GM19025 (cell line): ENCODE measurements at regions not wholly inside any gene's neighbourhood (a gene's known extent, or its start where the extent isn't known, plus 50 kb on each side); places are given as distances from the start of the nearest gene placed in this dataset.
A peak's percentile ranks its signal among the peaks of the same experiment; 100 is the strongest.
"Not testable (repeated sequence)": the region's sequence is repeated elsewhere in the genome, so short reads cannot be mapped to it uniquely, and the experiment has no call there.

Source experiments
- ATAC-seq: cut with Tn5 transposase; IDR thresholded peaks from one replicate; pipeline ENCODE4 v1.9.1; 2021; ENCODE audit warnings: mild to moderate bottlenecking, low read depth, moderate library complexity; ENCODE audit not compliant: unreplicated experiment

DNA sequence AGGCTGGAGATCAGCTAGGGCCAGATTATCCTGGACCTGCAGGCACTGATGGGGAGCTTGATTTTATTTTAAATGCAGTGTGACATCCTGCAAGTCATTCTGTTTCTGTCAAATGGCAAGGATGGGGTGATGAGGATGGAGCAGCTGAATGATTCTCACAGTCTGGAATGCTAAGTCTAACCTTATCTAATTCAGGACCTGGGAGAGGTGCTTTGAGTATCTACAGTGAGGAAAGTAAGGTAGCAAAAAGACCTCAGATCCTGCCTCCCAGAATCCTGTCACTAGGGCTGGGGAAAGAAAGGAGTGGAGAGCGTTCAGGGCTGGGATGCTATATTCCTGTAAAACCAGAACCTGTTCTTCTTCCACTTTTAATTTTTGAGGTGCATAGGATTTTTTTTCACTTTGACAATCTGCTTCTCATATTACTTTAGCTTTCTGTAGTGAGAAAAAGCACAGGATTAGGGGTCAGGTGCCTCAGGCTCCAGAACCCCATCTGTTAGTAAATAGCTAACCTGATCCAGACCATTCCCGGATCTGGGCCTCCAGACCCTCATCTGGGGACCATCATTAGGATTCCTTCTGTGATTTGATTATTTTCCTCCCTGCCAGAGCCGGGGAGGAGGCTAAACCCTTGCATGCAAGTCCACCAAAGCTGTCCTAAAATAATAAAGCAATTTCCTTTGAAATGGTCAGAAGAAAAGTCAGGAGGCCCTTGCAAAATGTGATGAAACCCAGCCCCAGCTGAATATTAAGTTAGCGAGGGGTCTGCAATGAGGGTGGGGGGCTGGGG lies 54.7 kb downstream of the ASCL1 start:
- ATAC-seq: no peak

DNA sequence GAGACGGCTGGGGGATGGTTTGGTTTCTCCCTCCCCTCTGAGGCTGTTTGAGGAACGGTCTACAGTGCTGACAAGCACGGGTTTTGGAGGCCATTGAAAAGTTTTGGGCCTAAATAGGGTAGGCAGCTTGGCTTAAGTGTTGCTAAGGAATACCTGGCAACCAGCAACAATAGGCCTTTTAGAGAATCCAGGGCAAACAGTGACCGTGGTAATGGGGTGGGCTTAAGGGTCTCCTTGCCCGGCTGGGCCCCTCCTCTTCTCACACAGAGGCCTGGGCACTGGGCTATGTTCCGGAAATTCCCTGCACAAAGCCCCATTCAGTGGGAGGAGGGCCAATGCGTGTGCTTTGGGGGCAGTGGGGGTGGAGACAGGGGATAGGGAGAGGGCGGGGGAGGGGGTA lies 55.4 kb downstream of the ASCL1 start:
- ATAC-seq: no peak

DNA sequence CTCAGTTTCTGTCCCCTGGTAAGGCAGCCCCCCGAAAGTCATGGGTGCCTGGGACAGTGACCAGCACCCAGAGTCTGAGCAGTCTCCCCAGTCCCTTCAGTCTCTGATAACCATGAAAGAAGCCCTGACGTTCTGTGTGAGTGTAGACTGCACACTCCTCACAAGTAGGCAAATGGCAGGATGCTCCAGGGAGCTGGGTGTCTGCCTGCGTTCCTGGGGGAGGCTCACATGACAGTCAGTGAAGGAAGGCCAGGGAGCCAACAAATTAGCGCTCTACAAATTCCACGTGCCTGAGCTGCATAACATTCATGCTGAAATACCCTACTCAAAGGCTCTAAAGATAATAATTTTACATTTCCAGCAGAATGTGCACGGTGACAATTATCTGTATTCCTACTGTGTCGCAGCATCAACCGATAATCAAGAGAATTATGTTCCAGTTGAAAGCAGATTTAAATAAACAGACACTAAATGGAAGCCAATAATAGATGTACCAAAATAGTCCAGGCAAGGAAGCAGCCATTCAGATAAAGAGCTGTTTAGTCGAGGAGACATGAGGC lies 56.3 kb downstream of the ASCL1 start:
- no peak for ATAC-seq

DNA sequence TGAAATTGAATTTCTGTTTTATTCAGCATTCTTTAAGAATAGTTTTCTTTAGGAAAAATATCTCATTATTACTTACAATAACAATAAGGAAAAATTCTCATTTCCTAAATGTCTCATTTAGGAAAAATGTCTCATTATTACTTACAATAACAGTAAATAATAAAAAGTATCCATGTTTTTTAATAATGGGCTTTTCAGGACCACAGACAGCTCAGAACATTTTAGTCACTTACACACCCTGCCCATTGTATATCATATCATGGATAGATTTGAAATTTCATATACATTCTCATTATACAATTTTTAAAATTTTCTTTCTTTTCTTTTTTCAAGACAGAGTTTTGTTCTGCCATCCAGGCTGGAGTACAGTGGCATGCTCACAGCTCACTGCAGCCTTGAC lies 58.9 kb downstream of the ASCL1 start:
- no peak for ATAC-seq

DNA sequence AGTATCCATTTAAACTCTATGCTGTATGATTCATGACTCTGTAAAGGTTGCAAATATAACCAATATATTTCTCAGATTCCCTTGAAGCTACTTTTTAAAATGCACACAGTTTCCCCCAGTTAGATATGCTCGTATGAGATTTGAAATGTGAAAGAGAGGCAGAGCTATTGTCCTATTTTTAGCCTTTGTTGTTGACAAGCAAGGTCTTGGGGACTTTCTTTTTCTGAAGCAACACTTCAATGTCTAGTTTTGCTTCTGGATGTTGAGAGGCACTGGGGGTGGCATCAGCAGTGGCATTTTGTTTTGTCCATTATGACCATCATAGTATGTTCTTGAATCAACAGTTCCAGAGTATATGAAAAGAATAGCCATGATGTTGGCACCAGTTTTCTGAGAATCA lies 63.4 kb downstream of the ASCL1 start:
- ATAC-seq: no peak

DNA sequence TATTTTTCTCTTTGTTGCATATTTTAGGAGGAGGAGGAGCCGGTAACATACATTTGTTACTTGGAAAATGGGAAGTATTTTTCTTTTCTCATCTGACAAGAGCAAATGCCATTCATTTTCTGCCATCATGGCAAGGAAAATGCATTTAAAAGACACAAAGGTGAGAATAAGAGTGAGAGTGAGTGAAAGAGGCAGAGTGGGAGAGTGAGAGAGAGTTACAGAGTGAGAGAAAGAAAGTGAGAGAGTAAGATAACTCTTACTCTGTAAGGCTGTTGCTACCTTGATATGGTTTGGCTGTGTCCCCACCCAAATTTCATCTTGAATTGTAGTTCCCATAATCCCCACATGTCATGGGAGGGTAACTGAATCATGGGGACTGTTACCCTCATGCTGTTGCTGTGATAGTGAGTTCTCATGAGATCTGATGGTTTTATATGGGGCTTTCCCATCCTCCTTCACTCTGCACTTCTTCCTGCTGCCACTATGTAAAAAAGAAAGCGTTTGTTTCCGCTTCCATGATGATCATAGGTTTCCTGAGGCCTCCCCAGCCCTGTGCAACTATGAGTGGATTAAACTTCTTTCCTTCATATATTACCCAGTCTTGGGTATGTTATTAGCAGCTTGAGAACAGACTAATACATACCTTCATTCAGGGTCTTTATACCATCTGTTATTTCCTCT lies 64.2 kb downstream of the ASCL1 start:
- no peak for ATAC-seq

DNA sequence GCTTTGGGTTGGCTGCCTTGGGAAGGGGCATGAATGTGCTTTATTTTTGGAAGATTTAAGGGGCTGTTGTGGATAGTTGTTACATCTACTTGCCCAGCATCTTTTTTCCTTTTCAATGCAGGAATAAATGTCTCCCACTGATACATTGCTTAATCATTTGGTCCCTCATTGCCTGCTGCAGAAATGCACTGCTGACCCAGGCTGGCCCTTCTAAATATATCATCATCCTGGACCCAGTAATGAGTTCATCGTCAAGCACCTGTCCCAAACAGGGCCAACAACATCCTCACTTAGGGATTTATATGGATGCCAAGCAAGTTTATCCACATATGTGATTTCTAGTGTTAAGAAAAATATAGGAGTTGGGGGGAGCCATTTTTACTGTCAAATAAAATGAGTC lies 67.2 kb downstream of the ASCL1 start:
- no peak for ATAC-seq

DNA sequence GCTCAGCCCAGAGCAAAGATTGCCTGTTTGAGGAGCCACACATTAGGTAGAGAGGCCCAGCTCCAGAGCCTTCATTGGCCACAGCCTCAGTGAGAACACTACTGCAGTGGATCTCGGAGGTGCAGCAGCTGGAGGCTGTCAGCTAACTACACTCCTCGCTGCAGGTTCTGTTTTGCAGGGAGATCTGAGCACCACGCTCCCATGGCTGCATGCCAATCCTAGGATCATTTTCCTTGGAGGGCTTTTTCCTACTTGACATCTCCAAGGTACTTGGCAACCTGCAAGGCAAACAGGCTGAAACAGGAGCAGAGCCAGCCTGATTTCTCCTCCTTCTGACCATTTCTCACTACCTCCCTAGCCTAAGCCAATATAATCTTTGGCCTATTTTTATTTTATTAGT lies 69.2 kb downstream of the ASCL1 start:
- not testable (repeated sequence) for ATAC-seq

DNA sequence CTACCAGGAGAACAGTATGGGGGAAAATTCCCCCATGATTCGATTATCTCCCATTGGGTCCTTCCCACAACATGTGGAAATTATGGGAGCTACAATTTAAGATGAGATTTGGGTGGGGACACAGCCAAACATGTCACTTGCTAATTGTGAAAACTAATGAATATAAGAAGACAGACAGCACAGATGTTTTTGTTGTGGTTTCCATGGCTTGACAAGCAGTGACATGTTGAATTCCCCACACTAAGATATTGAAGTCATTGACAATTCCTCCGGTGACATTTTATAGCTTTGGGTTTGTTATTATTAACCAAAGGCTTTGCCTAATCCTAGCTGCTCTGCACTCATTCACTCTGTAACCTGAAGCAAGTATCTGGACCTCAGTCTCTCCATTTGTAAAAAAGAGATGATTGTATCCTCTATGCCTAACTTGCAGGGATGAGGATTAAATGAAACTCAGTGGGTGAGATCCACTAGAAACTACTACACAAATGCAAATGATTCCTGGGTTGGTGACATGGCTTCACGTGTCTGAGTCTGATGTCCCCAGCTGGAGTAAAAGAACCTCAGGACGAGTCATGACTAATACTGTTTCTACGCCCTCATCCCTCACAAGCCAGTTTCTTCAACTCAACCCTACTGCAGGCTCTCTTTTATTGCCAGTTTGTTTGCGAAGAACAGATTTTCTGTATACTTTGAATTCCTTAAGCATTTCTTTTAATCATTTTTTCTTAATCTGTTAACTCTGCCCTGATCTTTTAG lies 71.6 kb downstream of the ASCL1 start:
- no peak for ATAC-seq

DNA sequence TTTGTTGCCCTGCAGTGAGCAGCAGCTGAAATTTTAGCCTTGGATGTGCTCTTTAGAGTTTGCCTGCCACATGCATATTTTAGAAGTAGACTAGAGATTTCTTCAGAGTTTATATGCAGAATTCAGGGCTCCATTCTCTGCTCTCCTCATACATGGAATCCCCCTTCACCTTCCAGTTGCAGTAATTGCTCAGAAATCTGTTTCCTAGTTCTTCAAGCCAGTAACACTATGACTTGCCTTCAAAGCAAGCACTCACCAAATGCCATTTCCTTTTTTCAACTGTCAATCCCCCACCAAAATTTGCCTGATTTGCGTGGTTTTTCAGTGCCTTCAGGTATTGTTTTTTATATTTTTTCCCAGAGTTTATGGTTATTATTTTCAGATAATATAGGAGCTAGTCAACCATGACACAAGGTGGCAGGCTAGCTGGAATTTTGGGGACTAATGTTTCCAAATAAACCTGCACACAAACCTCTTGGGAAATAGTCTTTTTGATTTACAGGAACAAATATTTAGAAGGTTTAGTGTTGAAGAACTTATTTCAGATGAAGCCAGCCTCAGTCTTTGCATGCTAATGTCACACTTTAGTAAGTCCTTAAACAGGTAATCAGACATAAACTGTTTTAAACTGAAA lies 79.2 kb downstream of the ASCL1 start:
- no peak for ATAC-seq

DNA sequence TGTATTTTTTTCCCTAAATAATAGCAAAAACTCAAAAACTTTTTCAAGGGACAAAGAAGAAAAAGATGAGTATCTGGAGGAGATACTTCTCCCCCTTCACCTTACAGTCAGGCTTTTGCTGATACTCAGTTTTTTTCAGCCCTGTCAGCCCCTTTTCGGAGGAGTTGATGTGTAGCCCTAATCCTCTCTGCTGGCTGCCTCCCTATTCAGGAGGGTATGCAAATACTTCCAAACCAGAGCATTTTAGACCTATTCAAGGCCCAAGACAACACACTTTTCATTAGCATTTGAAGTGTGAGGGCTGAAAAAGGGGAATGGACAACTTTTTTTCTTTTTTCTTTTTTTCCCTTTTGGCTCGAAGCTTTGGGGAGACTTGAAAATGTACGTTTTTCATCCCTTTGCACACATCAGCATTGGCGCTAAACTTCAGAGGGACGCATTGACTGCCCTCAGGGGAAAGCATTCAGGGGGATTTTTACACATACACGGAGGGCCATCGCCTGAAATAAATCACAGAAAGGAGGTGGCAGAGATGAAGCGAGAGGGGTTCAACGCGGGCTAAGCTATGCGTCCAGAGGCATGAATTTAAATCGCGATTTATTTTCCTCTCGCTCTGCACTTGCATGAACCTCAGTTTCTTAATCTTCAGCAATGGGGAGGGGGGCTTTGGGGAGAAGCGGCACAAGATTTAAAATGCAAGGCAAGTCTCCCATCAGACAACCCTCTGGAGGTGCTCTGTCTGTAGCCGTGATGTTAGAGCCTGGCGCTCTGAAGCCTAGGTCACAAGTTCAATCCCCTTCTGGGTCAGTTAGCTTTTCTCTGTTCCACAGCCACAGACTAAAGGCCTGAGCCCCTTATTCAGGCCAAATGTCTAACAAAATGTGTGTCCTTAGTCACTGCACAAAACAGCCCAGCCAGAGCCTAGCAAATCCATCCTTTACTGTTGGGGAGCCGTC lies 86.3 kb downstream of the ASCL1 start:
- ATAC-seq: no peak

DNA sequence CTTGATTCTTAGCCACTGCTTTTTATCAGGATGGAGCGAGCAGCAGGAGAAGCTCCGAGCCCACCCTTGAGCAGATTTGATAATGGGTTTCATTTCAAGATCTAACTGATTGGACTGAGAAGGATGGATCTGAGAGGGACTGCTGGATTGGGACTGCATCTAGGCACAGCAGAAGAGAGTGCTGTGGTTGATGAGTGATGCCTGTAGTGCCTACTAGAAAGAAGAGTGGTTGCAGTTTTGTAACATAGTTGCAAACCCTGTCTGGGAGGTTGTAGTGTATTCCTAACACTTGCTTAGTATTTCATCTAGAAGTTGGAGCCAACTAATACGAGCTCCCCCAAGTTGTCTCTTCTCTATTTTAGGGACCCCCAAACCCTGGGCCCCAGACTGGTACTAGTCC lies 88.7 kb downstream of the ASCL1 start:
- no peak for ATAC-seq

DNA sequence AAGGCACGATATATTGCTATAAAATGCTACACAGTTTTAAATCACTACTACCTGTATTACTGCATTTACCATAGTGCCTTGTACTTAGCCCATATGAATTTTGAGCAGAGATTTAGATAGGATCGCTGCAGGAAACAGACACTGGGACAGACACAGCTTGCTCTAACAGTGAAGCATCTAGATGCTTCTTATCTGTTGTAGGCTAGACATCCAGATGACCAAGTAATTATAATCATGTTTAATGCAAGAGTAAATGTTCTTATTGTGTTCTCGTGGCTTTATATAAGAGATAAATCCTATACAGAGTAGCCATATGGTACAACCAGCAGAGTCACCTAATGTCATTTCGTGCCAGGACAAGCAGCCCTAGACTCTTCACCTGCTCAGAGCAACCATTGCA lies 92.8 kb downstream of the ASCL1 start:
- ATAC-seq: no peak

DNA sequence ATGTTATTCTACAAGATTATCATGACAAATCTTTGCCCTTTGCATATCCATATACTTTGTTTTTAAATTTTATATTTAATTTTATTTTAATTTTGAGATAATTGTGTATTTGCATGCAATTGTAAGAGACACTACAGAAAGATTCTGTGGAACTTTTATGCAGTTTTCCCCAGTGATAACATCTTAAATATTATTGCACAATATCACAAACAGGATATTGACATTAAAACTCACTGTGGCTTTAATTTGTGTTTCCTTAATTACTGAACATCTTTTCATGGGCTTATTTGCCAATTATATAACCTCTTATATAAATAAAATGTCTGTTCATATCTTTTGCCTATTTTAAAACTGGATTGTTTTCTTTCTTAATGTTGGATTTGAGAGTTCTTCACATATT lies 95.6 kb downstream of the ASCL1 start:
- ATAC-seq: no peak

DNA sequence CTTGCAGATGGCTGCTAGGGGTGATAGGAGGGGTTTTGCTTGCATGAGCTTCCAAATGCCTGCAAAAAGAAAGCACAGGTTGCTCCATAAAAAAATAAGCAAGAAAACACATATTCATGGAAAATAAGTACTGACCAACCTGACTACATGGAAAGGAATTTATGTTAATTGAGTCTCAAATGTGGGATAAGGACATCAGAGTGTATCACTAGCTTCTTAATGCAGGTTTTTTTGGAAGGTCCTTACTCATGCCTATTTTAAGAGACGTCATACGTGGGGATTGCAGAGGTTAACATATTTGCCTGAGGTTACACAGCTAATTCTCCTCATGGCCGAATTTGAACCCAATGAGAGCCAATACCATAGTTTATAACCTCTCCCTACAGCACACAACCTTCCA lies 116.2 kb downstream of the ASCL1 start:
- no peak for ATAC-seq

DNA sequence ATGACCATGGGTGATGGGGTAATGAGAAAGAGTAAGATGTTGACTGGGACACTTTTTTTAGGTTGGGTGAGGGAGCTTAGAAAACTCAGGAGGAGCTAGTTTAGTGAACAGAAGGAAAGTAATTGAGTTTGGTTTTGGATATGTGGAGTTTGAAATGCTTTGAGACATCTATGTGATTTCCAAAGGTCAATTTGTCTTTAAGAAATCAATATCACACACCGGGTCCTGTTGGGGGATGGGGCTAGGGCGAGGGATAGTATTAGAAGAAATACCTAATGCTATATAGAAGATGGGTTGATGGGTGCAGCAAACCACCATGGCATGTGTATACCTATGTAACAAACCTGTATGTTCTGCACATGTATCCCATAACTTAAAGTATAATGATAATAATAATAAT lies 118.4 kb downstream of the ASCL1 start:
- ATAC-seq: no peak

DNA sequence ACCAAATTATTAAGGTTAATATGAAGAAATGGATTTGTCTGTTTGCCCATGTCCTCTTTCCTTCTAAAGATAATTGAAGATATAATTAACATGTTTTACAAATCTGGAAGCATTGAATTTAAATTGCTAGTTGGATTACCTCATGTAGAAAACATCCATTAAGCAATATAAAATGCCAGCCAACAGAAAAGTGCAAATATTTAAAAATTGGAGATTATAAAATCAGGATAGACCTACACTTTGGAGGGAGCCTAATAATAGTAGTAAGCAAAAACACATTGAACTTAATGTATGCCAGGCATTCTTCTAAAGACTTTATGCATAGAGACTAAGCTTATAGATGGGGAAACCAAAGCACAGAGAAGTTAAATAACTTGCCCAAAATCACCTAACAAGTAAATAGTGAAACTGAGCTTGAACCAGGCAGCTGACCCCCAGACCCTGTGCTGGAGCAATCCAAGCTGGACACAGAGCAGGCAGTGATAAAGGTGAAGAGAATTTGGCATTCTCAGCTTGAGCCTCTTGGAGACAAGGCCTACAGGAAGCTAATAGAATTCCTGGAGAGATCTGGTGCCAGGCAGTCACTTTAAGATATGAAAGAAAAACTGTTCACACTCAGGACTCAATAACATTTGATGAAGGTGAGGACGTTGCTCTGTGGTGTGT lies 119.8 kb downstream of the ASCL1 start:
- no peak for ATAC-seq

DNA sequence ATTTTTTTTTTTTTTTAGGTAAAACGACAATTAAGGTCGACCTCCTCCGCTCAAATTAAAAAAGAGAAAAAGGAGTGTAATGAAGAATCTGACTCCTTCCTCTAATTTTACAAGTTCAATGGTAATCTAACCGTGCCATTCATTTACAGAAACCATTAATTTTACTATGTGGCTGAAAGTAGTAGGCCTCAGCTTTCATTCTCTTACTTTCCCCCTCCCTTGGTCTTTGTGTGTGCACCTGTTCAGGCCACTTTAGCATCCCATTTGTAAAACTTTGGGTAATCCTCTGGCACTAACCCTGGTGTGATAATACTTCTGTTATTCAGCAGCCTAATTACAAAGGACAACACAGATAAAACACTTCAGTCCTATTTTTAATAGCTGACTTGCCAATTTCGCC lies 128.1 kb downstream of the ASCL1 start:
- peak; percentile 79 for ATAC-seq

DNA sequence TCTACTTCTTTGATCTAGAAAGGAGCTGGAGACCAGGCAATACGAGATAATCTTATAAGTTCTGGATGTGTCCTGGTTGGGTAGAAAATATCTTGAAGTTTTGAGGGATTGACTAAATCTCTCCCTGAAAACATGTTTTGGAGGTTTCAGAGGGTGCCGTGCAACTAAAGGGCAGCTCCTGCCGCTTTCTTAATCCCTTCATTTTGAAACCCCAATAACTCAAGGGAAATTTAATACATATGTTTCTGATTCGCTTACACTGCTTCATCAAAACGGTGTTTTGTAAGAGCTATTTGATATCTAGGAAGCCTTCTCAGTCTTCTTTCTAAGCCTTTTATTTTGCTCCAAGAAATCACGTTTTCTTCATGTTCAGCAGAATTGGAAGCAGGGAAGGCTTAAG lies 129.0 kb downstream of the ASCL1 start:
- ATAC-seq: no peak
